HG02973 (cell line): ENCODE measurements at regions not wholly inside any gene's neighbourhood (a gene's known extent, or its start where the extent isn't known, plus 50 kb on each side); places are given as distances from the start of the nearest gene placed in this dataset.

ENCODE experiments used
- ATAC-seq: cut with Tn5 transposase; IDR thresholded peaks from one replicate; pipeline ENCODE4 v1.9.1; 2021; ENCODE audit warnings: moderate library complexity; ENCODE audit not compliant: unreplicated experiment

GRCh38 chr2:37471104-37471503, 126.7 kb downstream of the QPCT start:
- no peak for ATAC-seq

- ATAC-seq: no peak
Observed at GRCh38 chr2:37471994-37472393, 127.6 kb downstream of the QPCT start.

- ATAC-seq: no peak
Observed at GRCh38 chr2:37472959-37473358, 128.5 kb downstream of the QPCT start.

GRCh38 chr2:37476411-37476810, 132.0 kb downstream of the QPCT start:
- ATAC-seq: no peak

GRCh38 chr2:37477921-37478320, 133.5 kb downstream of the QPCT start:
- no peak for ATAC-seq

- ATAC-seq: no peak
Observed at GRCh38 chr2:37481244-37481643, 136.8 kb downstream of the QPCT start.

GRCh38 chr2:37489041-37489456, 144.6 kb downstream of the QPCT start:
- no peak for ATAC-seq

GRCh38 chr2:37489536-37489935, 145.1 kb downstream of the QPCT start:
- no peak for ATAC-seq

- ATAC-seq: no peak
Observed at GRCh38 chr2:37493425-37493824, 149.0 kb downstream of the QPCT start.

- ATAC-seq: no peak
Observed at GRCh38 chr2:37499113-37499512, 154.7 kb downstream of the QPCT start.

GRCh38 chr2:37500031-37500430, 155.6 kb downstream of the QPCT start:
- ATAC-seq: no peak

GRCh38 chr2:37501113-37501512, 156.7 kb downstream of the QPCT start:
- no peak for ATAC-seq

GRCh38 chr2:37506407-37507050, 162.1 kb downstream of the QPCT start:
- no peak for ATAC-seq

GRCh38 chr2:37507051-37507410, 162.6 kb downstream of the QPCT start:
- ATAC-seq: no peak

- ATAC-seq: no peak
Observed at GRCh38 chr2:37507703-37508102, 163.3 kb downstream of the QPCT start.

GRCh38 chr2:37512971-37513370, 158.5 kb downstream of the CDC42EP3 start:
- no peak for ATAC-seq

- no peak for ATAC-seq
Observed at GRCh38 chr2:37523814-37524362, 147.6 kb downstream of the CDC42EP3 start.

- no peak for ATAC-seq
Observed at GRCh38 chr2:37526323-37526722, 145.1 kb downstream of the CDC42EP3 start.

- ATAC-seq: no peak
Observed at GRCh38 chr2:37526856-37527255, 144.6 kb downstream of the CDC42EP3 start.

GRCh38 chr2:37527361-37527760, 144.1 kb downstream of the CDC42EP3 start:
- ATAC-seq: no peak

GRCh38 chr2:37529830-37530415, 141.5 kb downstream of the CDC42EP3 start:
- ATAC-seq: no peak

GRCh38 chr2:37532503-37532902, 138.9 kb downstream of the CDC42EP3 start:
- ATAC-seq: no peak

- no peak for ATAC-seq
Observed at GRCh38 chr2:37537316-37537715, 134.1 kb downstream of the CDC42EP3 start.
